SU-DHL-6 (cell line): ENCODE measurements at regions not wholly inside any gene's neighbourhood (a gene's known extent, or its start where the extent isn't known, plus 50 kb on each side); places are given as distances from the start of the nearest gene placed in this dataset.

Experiments used
- H2AFZ ChIP-seq: fragments of 200-600 bp; sonication (generic); 2 replicates; pipeline ENCODE4 v1.6.1; 2014; ENCODE audit warnings: low read depth, mild to moderate bottlenecking, moderate library complexity, mixed read lengths, antibody characterized with exemption, low read length; ENCODE audit not compliant: severe bottlenecking
- H3F3A ChIP-seq: fragments of 200-600 bp; shearing (Covaris generic); 2 replicates; pipeline ENCODE4 v1.6.0; 2016; ENCODE audit warnings: antibody characterized with exemption, mild to moderate bottlenecking; ENCODE audit not compliant: insufficient read depth
- H3K27ac ChIP-seq: fragments of 200-600 bp; sonication (generic); 2 replicates; pipeline ENCODE4 v1.5.1; 2016; ENCODE audit warnings: low read depth, mild to moderate bottlenecking, low read length, moderate library complexity, mixed read lengths
- H3K27me3 ChIP-seq: fragments of 200-600 bp; sonication (generic), shearing (Covaris generic); 2 replicates; pipeline ENCODE4 v1.6.0; 2014; ENCODE audit warnings: mild to moderate bottlenecking, low read length
- H3K36me3 ChIP-seq: fragments of 200-600 bp; sonication (generic); 2 replicates; pipeline ENCODE4 v1.6.1; 2014; ENCODE audit warnings: mild to moderate bottlenecking, low read length, mixed read lengths
- H3K4me2 ChIP-seq: fragments of 300-600, 200-600 bp; shearing (Covaris generic), sonication (generic); 2 replicates; pipeline ENCODE4 v1.6.0; 2014; ENCODE audit warnings: low read length, low read depth, mild to moderate bottlenecking; ENCODE audit not compliant: poor library complexity, severe bottlenecking
- H3K4me3 ChIP-seq: fragments of 200-600 bp; sonication (generic); 2 replicates; pipeline ENCODE4 v1.5.1; 2014; ENCODE audit warnings: antibody characterized with exemption, low read length, mild to moderate bottlenecking, mixed read lengths; ENCODE audit not compliant: insufficient read depth, poor library complexity, severe bottlenecking
- H3K79me2 ChIP-seq: fragments of 200-600 bp; sonication (generic); 2 replicates; pipeline ENCODE4 v1.6.1; 2014; ENCODE audit warnings: mild to moderate bottlenecking, low read length, moderate library complexity; ENCODE audit not compliant: insufficient read depth
- H3K9ac ChIP-seq: fragments of 200-600 bp; sonication (generic); 2 replicates; pipeline ENCODE4 v1.7.0; 2014; ENCODE audit warnings: mild to moderate bottlenecking, low read length
- H3K9me2 ChIP-seq: fragments of 200-600 bp; sonication (generic); replicated peaks from 2 replicates; pipeline ENCODE4 v1.6.1; 2014; ENCODE audit warnings: low read length; ENCODE audit not compliant: insufficient read depth
- H3K9me3 ChIP-seq: fragments of 200-600 bp; sonication (generic); 2 replicates; pipeline ENCODE4 v1.6.1; 2014; ENCODE audit warnings: low read length, mixed read lengths; ENCODE audit not compliant: insufficient read depth
- H4K20me1 ChIP-seq: fragments of 200-600 bp; sonication (generic); 2 replicates; pipeline ENCODE4 v1.6.1; 2014; ENCODE audit warnings: low read depth, mild to moderate bottlenecking, antibody characterized with exemption, low read length, moderate library complexity, mixed read lengths
- CTCF ChIP-seq: fragments of 200-600 bp; sonication (generic); IDR thresholded peaks from one replicate; pipeline ENCODE4 v1.5.1; 2017; ENCODE audit warnings: antibody characterized with exemption, mild to moderate bottlenecking, low read length, moderate library complexity; ENCODE audit not compliant: insufficient read depth, poor library complexity, severe bottlenecking
- EZH2phosphoT487 ChIP-seq: fragments of 200-600 bp; sonication (generic), shearing (Covaris generic); conservative IDR thresholded peaks from 2 replicates; pipeline ENCODE4 v1.6.1; 2018; ENCODE audit warnings: mild to moderate bottlenecking, antibody characterized with exemption, low read length, moderate library complexity, mixed read lengths

- Histone ChIP-seq H3K27ac (no peak overlapping the region), H3K27me3 (no peaks in the 10 kb centered on the region)
Measured at GRCh38 chr5:5804478-5805233, 382.2 kb downstream of the ICE1 start.

DNA sequence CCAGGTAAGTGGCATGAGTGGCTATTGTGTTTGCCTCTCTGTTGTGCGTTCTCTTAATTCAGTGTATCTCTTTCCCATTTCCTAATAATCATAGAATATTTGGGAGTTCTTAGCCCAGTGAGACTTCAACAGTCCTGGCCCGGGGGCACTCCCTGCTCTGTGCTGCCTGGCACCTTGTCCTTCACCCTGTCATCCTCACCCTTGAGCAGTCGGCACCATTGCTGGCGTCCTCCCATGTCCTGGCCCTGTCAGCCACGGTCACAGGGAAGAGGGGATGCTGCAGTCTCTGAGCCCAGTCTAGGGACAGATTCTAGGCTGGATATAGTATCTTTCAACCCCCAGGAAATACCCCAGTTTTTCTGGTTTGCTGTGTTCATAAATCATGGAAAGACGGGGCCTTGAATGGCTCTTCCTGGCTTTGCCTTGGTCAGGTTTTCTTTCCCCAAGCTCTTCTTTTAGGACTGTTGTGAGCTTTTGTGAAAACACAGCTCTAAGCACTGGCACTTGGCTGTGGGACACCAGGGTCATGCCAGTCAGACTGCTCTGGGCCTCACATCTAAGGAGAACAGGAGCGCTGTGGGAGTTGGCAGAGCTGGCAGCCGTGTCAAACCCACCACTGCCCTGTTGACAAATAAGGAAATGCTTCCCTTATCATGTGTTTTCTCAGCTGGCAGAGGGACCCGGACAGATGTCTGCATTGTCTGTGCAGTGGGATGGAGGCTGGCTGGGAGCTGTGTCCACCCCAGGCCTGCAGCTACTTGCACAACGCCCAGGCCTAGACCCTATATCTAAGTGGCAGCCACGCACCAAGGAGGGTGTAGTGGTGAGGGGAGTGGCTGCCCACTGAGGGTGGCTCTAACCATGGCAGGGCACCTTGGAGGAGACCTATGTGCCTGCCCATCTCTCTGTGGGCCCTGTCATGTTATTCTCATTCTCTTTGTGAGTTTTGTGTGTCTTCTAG lies 378.6 kb downstream of the ICE1 start:
- Histone ChIP-seq H3K9me3 (no peaks in the 10 kb centered on the region), H3F3A (no peaks in the 10 kb centered on the region), H3K4me3 (no peak overlapping the region), H3K27me3 (no peaks in the 10 kb centered on the region), H3K4me2 (no peak overlapping the region), H3K36me3 (no peaks in the 10 kb centered on the region), H4K20me1 (no peaks in the 10 kb centered on the region), H3K9me2 (no peaks in the 10 kb centered on the region), H3K9ac (no peak overlapping the region), H3K27ac (no peak overlapping the region), H2AFZ (no peak overlapping the region), H3K79me2 (no peaks in the 10 kb centered on the region)
- TF ChIP-seq EZH2phosphoT487 (no peak), CTCF (no peak)

More at GRCh38 chr5:5804478-5805233, 382.2 kb downstream of the ICE1 start:
- TF ChIP-seq EZH2phosphoT487 (no peak), CTCF (no peak)
- H3K4me3 ChIP-seq: no peak overlapping the region
- no peaks in the 10 kb centered on the region for H3K79me2 ChIP-seq
- no peak overlapping the region for H2AFZ ChIP-seq
- H3K9ac ChIP-seq: no peak overlapping the region
- no peaks in the 10 kb centered on the region for H3K36me3 ChIP-seq
- H3F3A ChIP-seq: no peaks in the 10 kb centered on the region
- H3K4me2 ChIP-seq: no peak overlapping the region
- no peaks in the 10 kb centered on the region for H3K9me2 ChIP-seq
- H4K20me1 ChIP-seq: no peaks in the 10 kb centered on the region
- H3K9me3 ChIP-seq: no peaks in the 10 kb centered on the region

- Histone ChIP-seq H3K9ac (no peak overlapping the region), H3K9me2 (no peaks in the 10 kb centered on the region), H3K79me2 (no peaks in the 10 kb centered on the region), H3K36me3 (no peaks in the 10 kb centered on the region), H3K4me2 (no peak overlapping the region), H3K27ac (no peak overlapping the region), H3K4me3 (no peak overlapping the region), H4K20me1 (no peaks in the 10 kb centered on the region), H2AFZ (no peak overlapping the region), H3K9me3 (no peaks in the 10 kb centered on the region), H3F3A (no peaks in the 10 kb centered on the region), H3K27me3 (no peaks in the 10 kb centered on the region)
- TF ChIP-seq CTCF (no peak), EZH2phosphoT487 (no peak)
Measured at GRCh38 chr5:5799826-5800225, 377.3 kb downstream of the ICE1 start.
